Transverse colon (tissue), 4 donors: ENCODE measurements at regions not wholly inside any gene's neighbourhood (a gene's known extent, or its start where the extent isn't known, plus 50 kb on each side); places are given as distances from the start of the nearest gene placed in this dataset.
"Not testable (repeated sequence)": the region's sequence is repeated elsewhere in the genome, so short reads cannot be mapped to it uniquely, and the experiment has no call there.

Source experiments
- DNase-seq: peaks from one replicate; pipeline ENCODE4 v3.0.0-alpha.2; 2019
- H3K27ac ChIP-seq, 4 donors: fragments of 200-600 bp; sonication (generic); 2 replicates each; pipeline ENCODE4 v1.5.1; 2016 to 2018; ENCODE audit warnings: inconsistent platforms in 4 of 4
- H3K27me3 ChIP-seq: fragments of 200-600 bp; sonication (generic); 2 replicates; pipeline ENCODE4 v1.5.1; 2017; ENCODE audit warnings: inconsistent platforms
- H3K36me3 ChIP-seq, 4 donors: fragments of 200-600 bp; sonication (generic); 2 replicates each; pipeline ENCODE4 v1.5.1; 2017 to 2019; ENCODE audit warnings: inconsistent platforms in 4 of 4
- H3K4me1 ChIP-seq, 4 donors: fragments of 200-600 bp; sonication (generic); 2 replicates each; pipeline ENCODE4 v1.5.1; 2017 to 2020; ENCODE audit warnings: inconsistent platforms in 4 of 4
- H3K4me3 ChIP-seq, 4 donors: fragments of 200-600 bp; sonication (generic); 1 replicate in 1 of 4; 2 replicates in 3 of 4; pipeline versions ENCODE4 v1.5.1 to v1.6.1; 2017 to 2019; ENCODE audit warnings: inconsistent platforms in 4 of 4
- H3K9me3 ChIP-seq, 2 donors: fragments of 200-600 bp; sonication (generic); 2 replicates each; pipeline ENCODE4 v1.5.1; 2017 to 2019; ENCODE audit warnings: inconsistent platforms in 2 of 2
- EP300 ChIP-seq: sonication (generic); formaldehyde crosslinking; IDR thresholded peaks from one replicate; pipeline ENCODE4 v1.6.1; 2017; ENCODE audit warnings: antibody characterized with exemption, low read depth
- POLR2A ChIP-seq: fragments of 450-650 bp; IDR thresholded peaks from one replicate; pipeline ENCODE4 v1.6.1; 2016; ENCODE audit warnings: antibody characterized with exemption, mild to moderate bottlenecking, moderate library complexity
- POLR2AphosphoS5 ChIP-seq, 3 donors: sonication (generic); formaldehyde crosslinking; IDR thresholded peaks; one replicate each; pipeline ENCODE4 v1.6.1; 2016; ENCODE audit warnings: antibody characterized with exemption in 3 of 3
- WGBS, 2 donors: methylation state at CpG; one replicate each; pipeline ENCODE4 v1.1.5; 2018; ENCODE audit warnings: low coverage in 1 of 2; 5-methylcytosine and 5-hydroxymethylcytosine counted together
- in situ Hi-C, 4 donors: fragments of 200-750 bp; cut with MboI; loops; one replicate each; pipeline versions ENCODE4 v1.15.0 to v1.15.1; 2017; ENCODE audit warnings: low sequenced_read_pairs in 3 of 4, low pct_ligation_motif_present in 1 of 4, low pct_unique_long_range_greater_than_20kb in 1 of 4
- intact Hi-C: fragments of 100-400 bp; cut with DNase I; formaldehyde crosslinking; loops from one replicate; pipeline ENCODE4 v1.15.1; 2023; ENCODE audit warnings: low total_unique reads
- TF ChIP-seq, protein P1 (sequence below), 5 experiments: fragments of 200-600 bp in 3 of 5; fragments of 450-650 bp in 2 of 5; sonication (generic) in 3 of 5; IDR thresholded peaks; 1 replicate in 2 of 5; 2 replicates in 3 of 5; pipeline ENCODE4 v1.5.1; 2016 to 2017; ENCODE audit warnings: antibody characterized with exemption in 5 of 5, inconsistent platforms in 3 of 5, mild to moderate bottlenecking in 2 of 5, moderate library complexity in 1 of 5

DNA sequence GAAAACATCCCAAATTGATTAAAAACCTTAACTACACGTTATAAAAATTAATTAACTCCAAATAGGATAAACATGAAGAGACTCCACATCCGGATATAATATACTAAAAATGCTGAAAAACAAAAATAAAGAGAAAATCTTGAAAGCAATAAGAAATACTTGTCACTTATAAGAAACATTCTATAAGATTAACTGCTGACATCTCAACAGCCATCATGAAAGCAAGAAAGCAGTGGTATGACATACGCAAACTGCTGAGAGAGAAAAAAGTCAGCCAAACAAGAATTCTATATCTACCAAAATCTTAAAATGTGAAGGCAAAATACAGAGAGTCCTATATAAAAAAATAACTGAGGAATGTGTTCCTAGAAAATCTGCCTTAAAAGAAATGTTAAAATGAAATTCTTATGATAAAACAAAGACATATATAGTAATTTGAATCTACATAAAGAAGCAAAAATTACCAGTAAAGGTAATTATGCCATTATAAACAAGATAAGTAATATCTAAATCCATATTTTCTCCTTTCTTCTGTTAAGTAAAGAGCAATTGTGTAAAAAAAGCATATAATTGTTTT, 1851.1 kb downstream of the PCDH9 start:
- Histone ChIP-seq H3K36me3 (no peaks in the 10 kb centered on the region), H3K4me1 (no peaks in the 10 kb centered on the region), H3K27me3 (no peaks in the 10 kb centered on the region), H3K9me3 (peaks cover 23 to 27% of the 10 kb centered on the region in 2 donors), H3K4me3 (no peak overlapping the region), H3K27ac (no peak overlapping the region)
- 56 to 60% methylated on average over 3 of the region's 3 CpGs for WGBS, 2 donors
- intact Hi-C loops (loop anchor here (2.0 kb wide), 1 partner anchor 52 kb away; no protein-coding TSS in a partner anchor), in situ Hi-C loops (no loop called here)
- DNase-seq = no peak
- no peak for TF ChIP-seq EP300
- TF ChIP-seq, protein P1, sequence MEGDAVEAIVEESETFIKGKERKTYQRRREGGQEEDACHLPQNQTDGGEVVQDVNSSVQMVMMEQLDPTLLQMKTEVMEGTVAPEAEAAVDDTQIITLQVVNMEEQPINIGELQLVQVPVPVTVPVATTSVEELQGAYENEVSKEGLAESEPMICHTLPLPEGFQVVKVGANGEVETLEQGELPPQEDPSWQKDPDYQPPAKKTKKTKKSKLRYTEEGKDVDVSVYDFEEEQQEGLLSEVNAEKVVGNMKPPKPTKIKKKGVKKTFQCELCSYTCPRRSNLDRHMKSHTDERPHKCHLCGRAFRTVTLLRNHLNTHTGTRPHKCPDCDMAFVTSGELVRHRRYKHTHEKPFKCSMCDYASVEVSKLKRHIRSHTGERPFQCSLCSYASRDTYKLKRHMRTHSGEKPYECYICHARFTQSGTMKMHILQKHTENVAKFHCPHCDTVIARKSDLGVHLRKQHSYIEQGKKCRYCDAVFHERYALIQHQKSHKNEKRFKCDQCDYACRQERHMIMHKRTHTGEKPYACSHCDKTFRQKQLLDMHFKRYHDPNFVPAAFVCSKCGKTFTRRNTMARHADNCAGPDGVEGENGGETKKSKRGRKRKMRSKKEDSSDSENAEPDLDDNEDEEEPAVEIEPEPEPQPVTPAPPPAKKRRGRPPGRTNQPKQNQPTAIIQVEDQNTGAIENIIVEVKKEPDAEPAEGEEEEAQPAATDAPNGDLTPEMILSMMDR (IDR thresholded peaks at IDR 0.05) = no peak
- TF ChIP-seq POLR2A = no peak
- no peak for TF ChIP-seq POLR2AphosphoS5 (IDR thresholded peaks at IDR 0.05)

DNA sequence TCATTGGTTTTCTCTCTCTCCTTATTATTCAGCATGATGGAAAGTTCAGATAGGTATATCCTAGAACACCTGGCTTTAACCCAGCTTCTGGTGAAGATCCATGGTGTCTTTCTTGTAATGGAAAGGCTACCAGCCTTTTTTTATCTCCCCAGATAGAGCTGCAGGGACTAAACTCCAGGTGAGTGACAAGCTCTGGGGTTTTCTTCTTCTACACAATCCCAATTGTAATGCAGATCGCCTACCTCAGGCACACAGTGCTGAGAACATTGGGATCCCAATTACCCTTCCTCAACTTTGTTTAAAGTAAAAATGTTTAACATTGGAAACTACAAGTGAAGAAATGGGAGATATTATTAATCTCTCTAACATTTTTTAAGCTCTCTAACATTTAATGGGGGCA, 1851.7 kb downstream of the PCDH9 start:
- peaks cover 23 to 27% of the 10 kb centered on the region in 2 donors for H3K9me3 ChIP-seq
- H3K27ac ChIP-seq = no peak overlapping the region
- no peak overlapping the region for H3K4me3 ChIP-seq
- no peaks in the 10 kb centered on the region for H3K36me3 ChIP-seq
- intact Hi-C loops (loop anchor here (2.0 kb wide), 1 partner anchor 52 kb away; no protein-coding TSS in a partner anchor), in situ Hi-C loops (no loop called here)
- no peaks in the 10 kb centered on the region for H3K27me3 ChIP-seq
- no peaks in the 10 kb centered on the region for H3K4me1 ChIP-seq
- WGBS, 2 donors = 91 to 94% methylated on average over 1 of the region's 1 CpG
- DNase-seq = no peak
- TF ChIP-seq, protein P1 (IDR thresholded peaks at IDR 0.05) = no peak
- TF ChIP-seq POLR2AphosphoS5 (IDR thresholded peaks at IDR 0.05) = no peak
- TF ChIP-seq POLR2A = no peak
- no peak for TF ChIP-seq EP300

DNA sequence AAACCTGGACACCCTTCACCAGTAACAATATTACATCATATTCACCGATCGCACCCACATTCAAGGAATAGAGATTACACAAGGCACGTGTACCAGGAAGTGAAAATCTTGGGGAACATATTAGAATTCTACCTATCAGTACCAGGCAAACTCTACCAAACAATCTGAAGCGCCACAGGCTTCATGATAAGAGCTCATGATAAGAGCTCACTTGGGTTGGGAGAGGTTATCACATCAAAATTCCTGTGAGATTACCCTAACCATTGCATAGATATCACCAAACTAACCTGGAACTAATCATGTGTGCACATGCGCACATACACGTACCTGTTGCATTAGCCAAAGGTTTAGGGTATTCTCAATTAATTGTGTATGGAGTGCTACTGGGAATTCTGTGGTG, 1861.3 kb downstream of the PCDH9 start:
- TF ChIP-seq, protein P1 (IDR thresholded peaks at IDR 0.05) = no peak
- no peak for TF ChIP-seq POLR2A
- TF ChIP-seq POLR2AphosphoS5 (IDR thresholded peaks at IDR 0.05) = no peak
- TF ChIP-seq EP300 = no peak
- in situ Hi-C loops = no loop called here
- no peak for DNase-seq
- Histone ChIP-seq H3K27me3 (no peaks in the 10 kb centered on the region), H3K4me3 (no peak overlapping the region), H3K9me3 (no peaks in the 10 kb centered on the region), H3K36me3 (no peaks in the 10 kb centered on the region), H3K27ac (no peak overlapping the region), H3K4me1 (no peaks in the 10 kb centered on the region)
- intact Hi-C loops = no loop called here
- WGBS, 2 donors = 92% methylated on average over 2 to 6 of the region's 6 CpGs

DNA sequence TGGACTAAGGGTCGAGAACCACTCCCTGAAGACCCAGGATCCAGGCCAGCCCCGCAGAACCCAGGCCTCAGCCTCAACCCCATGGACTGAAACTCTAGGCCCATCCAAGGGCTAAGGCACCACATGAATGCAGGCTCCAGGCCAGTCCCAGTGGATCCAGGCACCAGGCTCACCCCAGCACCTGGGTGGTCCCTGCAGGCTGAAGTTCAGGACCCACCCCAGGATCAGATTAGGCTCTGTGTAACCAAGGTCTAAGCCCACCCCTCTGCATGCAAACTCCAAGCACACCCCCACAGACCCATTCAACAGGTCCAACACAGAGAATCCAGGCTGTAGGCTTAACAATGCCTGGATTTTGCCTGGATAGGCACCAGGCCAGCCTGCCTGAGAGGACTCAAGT, 1876.2 kb downstream of the PCDH9 start:
- TF ChIP-seq EP300 = no peak
- TF ChIP-seq POLR2AphosphoS5 (IDR thresholded peaks at IDR 0.05) = no peak
- TF ChIP-seq POLR2A = no peak
- TF ChIP-seq, protein P1 (IDR thresholded peaks at IDR 0.05) = no peak
- peaks cover 6 to 9% of the 10 kb centered on the region in 2 donors for H3K9me3 ChIP-seq
- in situ Hi-C loops (no loop called here), intact Hi-C loops (no loop called here)
- DNase-seq = no peak
- H3K4me1 ChIP-seq = no peaks in the 10 kb centered on the region
- no peak overlapping the region for H3K27ac ChIP-seq
- no peaks in the 10 kb centered on the region for H3K36me3 ChIP-seq
- no peaks in the 10 kb centered on the region for H3K27me3 ChIP-seq
- WGBS, 2 donors = 29% methylated on average over 1 of the region's 2 CpGs; no CpG with 5 or more reads in 1 of the 2 donors
- no peak overlapping the region for H3K4me3 ChIP-seq

DNA sequence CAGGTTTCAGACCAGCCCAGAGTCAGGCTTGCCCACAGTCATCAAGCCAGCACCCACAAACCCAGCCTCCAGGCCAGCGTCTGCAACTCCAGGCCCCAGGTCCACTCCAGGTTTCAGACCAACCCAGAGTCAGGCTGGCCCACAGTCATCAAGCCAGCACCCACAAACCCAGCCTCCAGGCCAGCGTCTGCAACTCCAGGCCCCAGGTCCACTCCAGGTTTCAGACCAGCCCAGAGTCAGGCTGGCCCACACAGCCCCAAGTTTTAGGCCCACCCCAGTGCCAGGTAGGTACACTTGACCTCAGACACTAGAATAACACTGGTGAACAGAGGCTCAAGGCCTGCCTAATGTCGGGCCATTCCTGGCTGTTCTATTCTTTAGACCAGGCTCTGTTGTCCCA, 1877.0 kb downstream of the PCDH9 start:
- H3K4me3 ChIP-seq, H3K36me3 ChIP-seq, H3K9me3 ChIP-seq, H3K4me1 ChIP-seq, intact Hi-C loops, H3K27ac ChIP-seq, H3K27me3 ChIP-seq, in situ Hi-C loops, DNase-seq: not testable (repeated sequence)
- WGBS, 2 donors = 75% methylated on average over 3 of the region's 3 CpGs; no CpG with 5 or more reads in 1 of the 2 donors
